Upper lobe of right lung (tissue), 1 donor: ENCODE measurements at regions not wholly inside any gene's neighbourhood (a gene's known extent, or its start where the extent isn't known, plus 50 kb on each side); places are given as distances from the start of the nearest gene placed in this dataset.

Experiments
- ATAC-seq: fragments of 200-7000 bp; cut with Tn5 transposase; one replicate; pipeline ENCODE4 v1.9.1; 2020; ENCODE audit warnings: mild to moderate bottlenecking, moderate library complexity
- DNase-seq: peaks from one replicate; pipeline ENCODE4 v3.0.0-alpha.2; 2020
- H3K27ac ChIP-seq: fragments of 200-600 bp; one replicate; pipeline ENCODE4 v1.8.0; 2022
- H3K27me3 ChIP-seq: fragments of 200-600 bp; one replicate; pipeline ENCODE4 v1.8.0; 2022; ENCODE audit warnings: mild to moderate bottlenecking
- H3K36me3 ChIP-seq: fragments of 200-600 bp; one replicate; pipeline ENCODE4 v1.8.0; 2022
- H3K4me1 ChIP-seq: fragments of 200-600 bp; one replicate; pipeline ENCODE4 v1.8.0; 2022
- H3K4me3 ChIP-seq: fragments of 200-600 bp; one replicate; pipeline ENCODE4 v1.8.0; 2022; ENCODE audit warnings: mild to moderate bottlenecking
- H3K9me3 ChIP-seq: fragments of 200-600 bp; one replicate; pipeline ENCODE4 v1.8.0; 2022
- CTCF ChIP-seq: fragments of 200-600 bp; IDR thresholded peaks from one replicate; pipeline ENCODE4 v1.8.0; 2022; ENCODE audit warnings: antibody characterized with exemption
- intact Hi-C: fragments of 100-400 bp; cut with DNase I; formaldehyde crosslinking; loops from one replicate; pipeline ENCODE4 v1.11.0; 2022
- donor health status: DM: no; HTN: yes; CAD: no; lungs with severe emphysema.

DNA sequence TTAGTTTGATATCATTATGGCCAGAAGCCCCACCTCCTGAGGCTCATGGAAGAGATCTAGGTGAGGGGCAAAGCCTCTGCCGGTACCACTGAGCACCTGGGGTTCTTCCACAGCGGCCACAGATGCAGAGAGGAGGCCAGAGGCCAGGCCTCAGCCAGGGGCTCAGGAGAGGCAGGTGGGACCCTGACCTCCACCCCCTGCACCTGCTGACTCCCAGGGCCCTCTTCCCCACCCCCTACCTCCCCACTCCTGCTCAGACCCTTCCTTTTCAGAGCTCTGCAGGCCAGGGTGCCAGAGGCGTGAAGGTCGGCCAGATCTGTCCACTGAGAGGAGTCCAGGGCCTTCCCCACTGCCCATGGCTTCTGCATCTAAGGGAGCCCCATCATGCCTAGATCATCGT is 178.7 kb upstream of the PPP2R2D start:
- H3K4me1 ChIP-seq: peaks cover 6% of the 10 kb centered on the region

DNA sequence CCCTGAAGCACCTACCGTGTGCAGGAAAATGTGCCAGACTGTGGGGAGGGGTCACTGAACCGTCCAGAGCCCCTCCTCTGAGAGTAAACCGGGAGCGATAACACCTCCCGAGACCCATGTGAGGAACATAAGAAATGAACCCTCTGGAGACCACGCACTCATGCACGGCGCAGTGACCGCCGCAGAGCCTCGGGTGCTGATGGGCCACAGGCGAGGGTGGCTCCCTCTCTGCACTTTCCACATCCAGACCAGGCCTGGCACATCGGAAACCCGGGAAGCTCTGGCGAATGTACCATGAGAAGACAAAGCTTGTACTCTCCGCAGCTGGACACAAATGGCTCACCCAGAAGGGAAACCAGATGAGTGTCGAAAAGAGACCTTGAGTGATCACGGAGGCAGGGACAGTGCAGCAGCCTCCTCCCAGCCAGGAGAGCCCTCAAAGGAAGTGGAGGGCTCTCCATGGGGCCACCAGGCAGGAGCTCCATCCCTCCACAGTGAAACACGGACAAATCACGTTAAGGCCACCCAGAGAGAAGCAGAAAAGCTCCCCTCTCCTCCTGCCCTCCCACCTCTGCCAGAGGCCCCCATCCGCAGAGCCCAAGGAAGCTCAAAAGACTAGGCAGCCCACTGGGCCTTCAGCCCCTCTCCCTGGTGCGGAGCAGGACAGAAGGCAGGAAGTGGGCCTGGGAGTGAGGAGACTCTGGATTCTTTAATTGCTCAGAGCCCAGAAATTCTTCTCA is 178.1 kb upstream of the PPP2R2D start:
- no peak for ATAC-seq
- H3K27me3 ChIP-seq: no peaks in the 10 kb centered on the region
- no peak overlapping the region for H3K4me3 ChIP-seq
- no peaks in the 10 kb centered on the region for H3K36me3 ChIP-seq
- intact Hi-C loops: no loop called here
- TF ChIP-seq CTCF: no peak
- no peaks in the 10 kb centered on the region for H3K9me3 ChIP-seq
- H3K4me1 ChIP-seq: peaks cover 6% of the 10 kb centered on the region
- DNase-seq: peak; percentile 17
- H3K27ac ChIP-seq: no peak overlapping the region

More for the DNA sequence above, 178.7 kb upstream of the PPP2R2D start:
- Histone ChIP-seq H3K4me3 (no peak overlapping the region), H3K36me3 (no peaks in the 10 kb centered on the region), H3K27ac (no peak overlapping the region), H3K9me3 (no peaks in the 10 kb centered on the region), H3K27me3 (no peaks in the 10 kb centered on the region)
- DNase-seq (peak; percentile 20), ATAC-seq (no peak)
- TF ChIP-seq CTCF: no peak
- intact Hi-C loops: no loop called here

- H3K27ac ChIP-seq: no peak overlapping the region
- no peaks in the 10 kb centered on the region for H3K9me3 ChIP-seq
- H3K4me1 ChIP-seq: peaks cover 6% of the 10 kb centered on the region
- intact Hi-C loops: no loop called here
- no peak overlapping the region for H3K4me3 ChIP-seq
- no peaks in the 10 kb centered on the region for H3K36me3 ChIP-seq
- TF ChIP-seq CTCF: no peak
- ATAC-seq (no peak), DNase-seq (peak; percentile 31)
- H3K27me3 ChIP-seq: no peaks in the 10 kb centered on the region
Observed at GRCh38 chr10:131723297-131724168, 177.3 kb upstream of the PPP2R2D start.

GRCh38 chr10:131724169-131724545 is 176.7 kb upstream of the PPP2R2D start:
- Histone ChIP-seq H3K27ac (no peak overlapping the region), H3K36me3 (no peaks in the 10 kb centered on the region), H3K9me3 (no peaks in the 10 kb centered on the region), H3K4me3 (no peak overlapping the region), H3K4me1 (peaks cover 6% of the 10 kb centered on the region), H3K27me3 (no peaks in the 10 kb centered on the region)
- DNase-seq: peak; percentile 20
- no peak for ATAC-seq
- intact Hi-C loops: no loop called here
- TF ChIP-seq CTCF: no peak

DNA sequence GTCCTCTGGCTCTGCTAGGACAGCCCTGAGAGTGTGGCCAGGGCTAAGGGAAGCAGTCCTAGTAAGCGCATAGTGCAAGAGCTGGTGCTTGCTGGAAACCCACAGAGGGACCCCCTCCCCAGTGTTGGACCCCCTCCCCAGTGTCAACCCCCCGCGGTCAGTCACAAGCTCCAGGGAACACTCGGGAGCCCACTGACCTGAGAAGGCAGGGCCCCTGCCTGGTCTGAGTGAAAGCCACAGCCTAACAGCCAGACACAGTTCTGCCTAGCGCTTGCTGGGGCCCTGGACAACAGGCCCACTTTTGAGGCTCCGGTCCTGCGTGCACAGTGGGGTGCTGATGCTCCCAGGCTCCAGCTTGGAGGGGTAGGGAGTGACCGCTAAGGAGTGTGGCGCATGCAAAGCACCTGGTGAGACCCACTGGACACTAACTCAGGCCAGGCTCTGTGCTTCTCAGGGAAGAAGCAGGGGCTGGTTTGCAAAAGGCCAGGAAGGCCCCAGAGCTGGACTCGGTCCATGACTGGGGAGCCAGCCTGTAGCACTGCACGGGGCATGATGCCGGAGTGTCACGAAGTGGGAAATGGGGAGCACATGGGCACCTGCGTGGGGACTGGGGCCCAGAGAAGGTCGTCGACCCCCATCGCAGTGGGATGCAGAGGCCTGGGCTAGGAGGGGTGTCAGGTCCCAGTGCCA is 175.8 kb upstream of the PPP2R2D start:
- Histone ChIP-seq H3K27ac (no peak overlapping the region), H3K4me3 (no peak overlapping the region), H3K36me3 (no peaks in the 10 kb centered on the region), H3K9me3 (no peaks in the 10 kb centered on the region), H3K27me3 (no peaks in the 10 kb centered on the region), H3K4me1 (peaks cover 6% of the 10 kb centered on the region)
- intact Hi-C loops: no loop called here
- no peak for TF ChIP-seq CTCF
- ATAC-seq (no peak), DNase-seq (peak; percentile 60)
